HEK293T (cell line): ENCODE measurements at regions not wholly inside any gene's neighbourhood (a gene's known extent, or its start where the extent isn't known, plus 50 kb on each side); places are given as distances from the start of the nearest gene placed in this dataset.
"Not testable (repeated sequence)": the region's sequence is repeated elsewhere in the genome, so short reads cannot be mapped to it uniquely, and the experiment has no call there.

Source experiments
- BHLHE40 ChIP-seq: fragments of 450-650 bp; IDR thresholded peaks from 2 replicates; pipeline ENCODE4 v1.6.1; 2016; ENCODE audit warnings: mild to moderate bottlenecking, moderate library complexity, borderline replicate concordance
- CTBP1 ChIP-seq: fragments of 450-650 bp; IDR thresholded peaks from 2 replicates; pipeline ENCODE4 v1.6.1; 2016; ENCODE audit warnings: borderline replicate concordance
- FOXA1 ChIP-seq: fragments of 450-650 bp; IDR thresholded peaks from 2 replicates; pipeline ENCODE4 v1.6.1; 2016; ENCODE audit warnings: mild to moderate bottlenecking
- FOXK2 ChIP-seq: fragments of 450-650 bp; IDR thresholded peaks from 2 replicates; pipeline ENCODE4 v1.6.1; 2016; ENCODE audit warnings: mild to moderate bottlenecking
- L3MBTL2 ChIP-seq: fragments of 450-650 bp; conservative IDR thresholded peaks from 2 replicates; pipeline ENCODE4 v1.6.1; 2016; ENCODE audit warnings: mild to moderate bottlenecking
- LEF1 ChIP-seq: fragments of 450-650 bp; IDR thresholded peaks from 2 replicates; pipeline ENCODE4 v1.6.1; 2017; ENCODE audit warnings: mild to moderate bottlenecking, borderline replicate concordance
- SUZ12 ChIP-seq: fragments of 450-650 bp; IDR thresholded peaks from 2 replicates; pipeline ENCODE4 v1.6.1; 2016; ENCODE audit warnings: mild to moderate bottlenecking
- TARDBP ChIP-seq: fragments of 450-650 bp; IDR thresholded peaks from 2 replicates; pipeline ENCODE4 v1.6.1; 2016
- ZNF384 ChIP-seq: fragments of 450-650 bp; IDR thresholded peaks from 2 replicates; pipeline ENCODE4 v1.6.1; 2016
- TF ChIP-seq, protein P1 (sequence below): fragments of 450-650 bp; IDR thresholded peaks from 2 replicates; pipeline ENCODE4 v1.6.1; 2016

DNA sequence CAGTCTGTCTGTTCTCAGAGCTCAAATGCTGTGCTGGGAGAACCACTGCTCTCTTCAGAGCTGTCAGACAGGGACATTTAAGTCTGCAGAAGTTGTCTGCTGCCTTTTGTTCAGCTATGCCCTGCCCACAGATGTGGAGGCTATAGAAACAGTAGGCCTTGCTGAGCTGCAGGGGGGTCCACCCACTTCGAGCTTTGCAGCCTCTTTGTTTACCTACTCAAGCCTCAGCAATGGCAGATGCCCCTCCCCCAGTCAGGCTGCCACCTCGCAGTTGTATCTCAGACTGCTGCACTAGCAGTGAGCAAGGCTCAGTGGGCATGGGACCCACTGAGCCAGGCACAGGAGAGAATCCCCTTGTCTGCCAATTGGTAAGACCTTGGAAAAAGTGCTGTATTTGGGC is 470.0 kb downstream of the TMEM135 start:
- not testable (repeated sequence) for TF ChIP-seq BHLHE40, ZNF384, FOXA1, CTBP1, SUZ12, TARDBP, LEF1, FOXK2, L3MBTL2
- TF ChIP-seq, protein P1, sequence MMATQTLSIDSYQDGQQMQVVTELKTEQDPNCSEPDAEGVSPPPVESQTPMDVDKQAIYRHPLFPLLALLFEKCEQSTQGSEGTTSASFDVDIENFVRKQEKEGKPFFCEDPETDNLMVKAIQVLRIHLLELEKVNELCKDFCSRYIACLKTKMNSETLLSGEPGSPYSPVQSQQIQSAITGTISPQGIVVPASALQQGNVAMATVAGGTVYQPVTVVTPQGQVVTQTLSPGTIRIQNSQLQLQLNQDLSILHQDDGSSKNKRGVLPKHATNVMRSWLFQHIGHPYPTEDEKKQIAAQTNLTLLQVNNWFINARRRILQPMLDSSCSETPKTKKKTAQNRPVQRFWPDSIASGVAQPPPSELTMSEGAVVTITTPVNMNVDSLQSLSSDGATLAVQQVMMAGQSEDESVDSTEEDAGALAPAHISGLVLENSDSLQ: not testable (repeated sequence)
